ENCODE measurements at regions not wholly inside any gene's neighbourhood (a gene's known extent, or its start where the extent isn't known, plus 50 kb on each side); places are given as distances from the start of the nearest gene placed in this dataset.

GRCh38 chr18:51522821-51523220 is 325.3 kb upstream of the MEX3C start:
- Histone ChIP-seq H3K36me3 (no peaks in the 10 kb centered on the region), H3K27me3 (no peaks in the 10 kb centered on the region), H3K9me3 (no peaks in the 10 kb centered on the region), H3K27ac (no peak overlapping the region), H3K4me1 (no peaks in the 10 kb centered on the region), H3K4me3 (no peak overlapping the region)
- TF ChIP-seq POLR2A (IDR thresholded peaks at IDR 0.05), result no peak
- no peak for TF ChIP-seq CTCF (IDR thresholded peaks at IDR 0.05)
- intact Hi-C loops (cut with DNase I; ENCODE audit: low total_unique reads), result no loop called here
- DNase-seq, result no peak

- no peak overlapping the region for H3K4me3 ChIP-seq
- TF ChIP-seq POLR2A (IDR thresholded peaks at IDR 0.05), result no peak
- H3K27ac ChIP-seq, result no peak overlapping the region
- no peaks in the 10 kb centered on the region for H3K9me3 ChIP-seq
- H3K36me3 ChIP-seq, result no peaks in the 10 kb centered on the region
- intact Hi-C loops (cut with DNase I; ENCODE audit: low total_unique reads), result no loop called here
- no peak for DNase-seq
- H3K27me3 ChIP-seq, result no peaks in the 10 kb centered on the region
- no peaks in the 10 kb centered on the region for H3K4me1 ChIP-seq
Observed at GRCh38 chr18:51523671-51524070, 326.2 kb upstream of the MEX3C start.

- H3K9me3 ChIP-seq, result no peaks in the 10 kb centered on the region
- H3K27ac ChIP-seq, result no peak overlapping the region
- H3K36me3 ChIP-seq, result no peaks in the 10 kb centered on the region
- no peak for TF ChIP-seq CTCF (IDR thresholded peaks at IDR 0.05)
- TF ChIP-seq POLR2A (IDR thresholded peaks at IDR 0.05), result no peak
- intact Hi-C loops (cut with DNase I; ENCODE audit: low total_unique reads), result no loop called here
- H3K4me3 ChIP-seq, result no peak overlapping the region
- no peaks in the 10 kb centered on the region for H3K27me3 ChIP-seq
- DNase-seq, result no peak
- H3K4me1 ChIP-seq, result no peaks in the 10 kb centered on the region
Observed at GRCh38 chr18:51525453-51526225, 328.2 kb upstream of the MEX3C start.

- H3K4me1 ChIP-seq, result no peaks in the 10 kb centered on the region
- no peak overlapping the region for H3K4me3 ChIP-seq
- intact Hi-C loops (cut with DNase I; ENCODE audit: low total_unique reads), result no loop called here
- DNase-seq, result no peak
- no peak overlapping the region for H3K27ac ChIP-seq
- H3K27me3 ChIP-seq, result no peaks in the 10 kb centered on the region
- H3K36me3 ChIP-seq, result no peaks in the 10 kb centered on the region
- H3K9me3 ChIP-seq, result no peaks in the 10 kb centered on the region
- TF ChIP-seq POLR2A (IDR thresholded peaks at IDR 0.05) (no peak), CTCF (IDR thresholded peaks at IDR 0.05) (no peak)
Observed at GRCh38 chr18:51527826-51528225, 330.3 kb upstream of the MEX3C start.

GRCh38 chr18:51531501-51531900 is 334.0 kb upstream of the MEX3C start:
- H3K4me3 ChIP-seq, result no peak overlapping the region
- no peak overlapping the region for H3K27ac ChIP-seq
- no peak for DNase-seq
- H3K36me3 ChIP-seq, result no peaks in the 10 kb centered on the region
- intact Hi-C loops (cut with DNase I; ENCODE audit: low total_unique reads), result no loop called here
- no peaks in the 10 kb centered on the region for H3K27me3 ChIP-seq
- no peaks in the 10 kb centered on the region for H3K4me1 ChIP-seq
- TF ChIP-seq CTCF (IDR thresholded peaks at IDR 0.05) (no peak), POLR2A (IDR thresholded peaks at IDR 0.05) (no peak)
- no peaks in the 10 kb centered on the region for H3K9me3 ChIP-seq

All from uterus (tissue), 3 donors.